NB4 (cell line): ENCODE measurements at regions not wholly inside any gene's neighbourhood (a gene's known extent, or its start where the extent isn't known, plus 50 kb on each side); places are given as distances from the start of the nearest gene placed in this dataset.
"Not testable (repeated sequence)": the region's sequence is repeated elsewhere in the genome, so short reads cannot be mapped to it uniquely, and the experiment has no call there.

Experiments used
- DNase-seq: peaks from one replicate; pipeline ENCODE4 v3.0.0; 2010; ENCODE audit warnings: low read depth
- H3K4me3 ChIP-seq: one replicate; pipeline ENCODE4 v1.5.1; 2011; ENCODE audit warnings: mild to moderate bottlenecking, low read depth, low read length, moderate library complexity
- MAX ChIP-seq: IDR thresholded peaks from 2 replicates; pipeline ENCODE4 v1.6.1; 2011; ENCODE audit warnings: low read depth, low read length
- MYC ChIP-seq: IDR thresholded peaks from 2 replicates; pipeline ENCODE4 v1.6.1; 2011; ENCODE audit warnings: low read depth, low read length
- POLR2A ChIP-seq: IDR thresholded peaks from 2 replicates; pipeline ENCODE4 v1.6.1; 2011; ENCODE audit warnings: mild to moderate bottlenecking; ENCODE audit not compliant: insufficient read length; ENCODE audit errors: extremely low read depth
- TF ChIP-seq, protein P1 (sequence below): IDR thresholded peaks from one replicate; pipeline ENCODE4 v1.5.1; 2012; ENCODE audit warnings: low read depth, low read length

DNA sequence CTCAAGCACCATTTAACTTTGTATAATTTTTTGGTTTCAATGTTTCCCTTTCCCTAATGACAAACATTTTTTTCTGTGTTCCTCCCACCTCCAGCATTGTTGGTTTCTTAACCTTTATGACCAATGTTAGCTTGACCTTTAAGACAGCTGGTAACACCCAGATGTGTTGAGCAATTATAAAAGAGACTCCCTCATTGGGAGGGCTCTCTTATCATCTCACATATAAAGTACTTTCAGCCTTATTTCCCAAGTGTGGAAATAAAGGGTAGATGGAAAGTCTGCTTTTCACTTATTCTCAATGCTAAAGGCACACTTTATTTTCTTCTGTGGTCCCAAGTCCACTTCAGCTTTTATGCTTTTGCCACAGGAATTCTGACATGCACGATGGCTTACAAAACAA lies 1420.4 kb downstream of the RAPGEF2 start:
- TF ChIP-seq POLR2A = no peak
- no peak for TF ChIP-seq MAX
- H3K4me3 ChIP-seq = no peak overlapping the region
- no peak for DNase-seq

DNA sequence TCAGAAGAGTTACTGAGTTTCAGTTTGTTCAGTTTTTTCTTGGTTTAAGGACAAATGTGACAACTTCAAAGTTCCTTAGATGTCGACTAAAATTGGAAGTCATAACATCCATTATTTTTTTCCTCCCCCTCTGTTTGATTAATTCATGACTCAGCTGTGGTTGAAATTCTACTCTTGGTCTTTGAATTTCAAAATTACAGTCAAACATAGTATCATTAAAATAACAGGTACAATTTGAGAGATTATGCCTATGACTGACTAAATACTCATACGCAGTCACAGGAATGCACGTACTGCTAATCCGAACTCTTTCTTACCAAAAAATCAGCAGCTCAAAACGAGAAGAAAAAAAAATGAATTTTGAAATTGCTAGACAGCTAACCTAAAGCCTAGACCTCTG lies 1434.8 kb downstream of the RAPGEF2 start:
- TF ChIP-seq MYC (no peak), MAX (no peak), POLR2A (no peak)
- TF ChIP-seq, protein P1, sequence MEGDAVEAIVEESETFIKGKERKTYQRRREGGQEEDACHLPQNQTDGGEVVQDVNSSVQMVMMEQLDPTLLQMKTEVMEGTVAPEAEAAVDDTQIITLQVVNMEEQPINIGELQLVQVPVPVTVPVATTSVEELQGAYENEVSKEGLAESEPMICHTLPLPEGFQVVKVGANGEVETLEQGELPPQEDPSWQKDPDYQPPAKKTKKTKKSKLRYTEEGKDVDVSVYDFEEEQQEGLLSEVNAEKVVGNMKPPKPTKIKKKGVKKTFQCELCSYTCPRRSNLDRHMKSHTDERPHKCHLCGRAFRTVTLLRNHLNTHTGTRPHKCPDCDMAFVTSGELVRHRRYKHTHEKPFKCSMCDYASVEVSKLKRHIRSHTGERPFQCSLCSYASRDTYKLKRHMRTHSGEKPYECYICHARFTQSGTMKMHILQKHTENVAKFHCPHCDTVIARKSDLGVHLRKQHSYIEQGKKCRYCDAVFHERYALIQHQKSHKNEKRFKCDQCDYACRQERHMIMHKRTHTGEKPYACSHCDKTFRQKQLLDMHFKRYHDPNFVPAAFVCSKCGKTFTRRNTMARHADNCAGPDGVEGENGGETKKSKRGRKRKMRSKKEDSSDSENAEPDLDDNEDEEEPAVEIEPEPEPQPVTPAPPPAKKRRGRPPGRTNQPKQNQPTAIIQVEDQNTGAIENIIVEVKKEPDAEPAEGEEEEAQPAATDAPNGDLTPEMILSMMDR = no peak
- DNase-seq = no peak
- no peak overlapping the region for H3K4me3 ChIP-seq

DNA sequence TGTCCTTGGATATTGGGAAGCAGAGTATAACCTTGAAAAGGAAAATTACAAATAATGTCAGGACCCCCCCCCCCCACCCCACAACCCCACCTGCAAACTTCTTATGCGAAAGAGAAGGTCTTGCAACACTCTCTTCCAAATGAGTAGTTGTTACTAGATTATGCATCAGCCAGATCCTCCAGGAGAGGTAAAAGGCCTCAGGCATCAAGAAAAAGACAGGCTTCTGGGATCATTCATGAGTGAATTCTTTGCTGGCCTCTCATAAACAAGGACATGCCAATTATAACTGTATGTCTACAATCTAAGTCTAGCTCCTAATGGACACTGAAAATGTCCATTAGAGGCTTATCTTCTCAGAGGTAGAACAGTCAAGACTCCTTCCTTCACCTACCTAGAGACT lies 1443.3 kb downstream of the RAPGEF2 start:
- TF ChIP-seq, protein P1 = no peak
- TF ChIP-seq POLR2A = no peak
- TF ChIP-seq MAX = no peak
- TF ChIP-seq MYC = no peak
- DNase-seq = no peak
- H3K4me3 ChIP-seq = no peak overlapping the region

DNA sequence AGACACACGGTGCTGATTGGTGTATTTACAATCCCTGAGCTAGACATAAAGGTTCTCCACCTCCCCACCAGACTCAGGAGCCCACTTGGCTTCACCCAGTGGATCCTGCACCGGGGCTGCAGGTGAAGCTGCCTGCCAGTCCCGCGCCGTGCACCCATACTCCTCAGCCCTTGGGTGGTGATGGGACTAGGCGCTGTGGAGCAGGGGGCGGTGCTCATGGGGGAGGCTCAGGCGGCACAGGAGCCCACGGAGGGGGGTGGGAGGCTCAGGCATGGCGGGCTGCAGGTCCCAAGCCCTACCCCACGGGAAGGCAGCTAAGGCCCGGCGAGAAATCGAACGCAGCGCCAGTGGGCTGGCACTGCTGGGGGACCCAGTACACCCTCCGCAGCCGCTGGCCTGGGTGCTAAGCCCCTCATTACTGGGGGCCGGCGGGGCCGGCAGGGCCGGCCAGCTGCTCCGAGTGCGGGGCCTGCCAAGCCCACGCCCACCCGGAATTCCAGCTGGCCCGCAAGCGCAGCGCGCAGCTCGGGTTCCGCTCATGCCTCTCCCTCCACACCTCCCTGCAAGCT lies 1447.2 kb downstream of the RAPGEF2 start:
- not testable (repeated sequence) for H3K4me3 ChIP-seq, DNase-seq

GRCh38 chr4:160562661-160563060 lies 1459.8 kb downstream of the RAPGEF2 start:
- no peak overlapping the region for H3K4me3 ChIP-seq
- TF ChIP-seq POLR2A = no peak
- TF ChIP-seq MYC = no peak
- TF ChIP-seq, protein P1 = no peak
- no peak for TF ChIP-seq MAX
- no peak for DNase-seq

DNA sequence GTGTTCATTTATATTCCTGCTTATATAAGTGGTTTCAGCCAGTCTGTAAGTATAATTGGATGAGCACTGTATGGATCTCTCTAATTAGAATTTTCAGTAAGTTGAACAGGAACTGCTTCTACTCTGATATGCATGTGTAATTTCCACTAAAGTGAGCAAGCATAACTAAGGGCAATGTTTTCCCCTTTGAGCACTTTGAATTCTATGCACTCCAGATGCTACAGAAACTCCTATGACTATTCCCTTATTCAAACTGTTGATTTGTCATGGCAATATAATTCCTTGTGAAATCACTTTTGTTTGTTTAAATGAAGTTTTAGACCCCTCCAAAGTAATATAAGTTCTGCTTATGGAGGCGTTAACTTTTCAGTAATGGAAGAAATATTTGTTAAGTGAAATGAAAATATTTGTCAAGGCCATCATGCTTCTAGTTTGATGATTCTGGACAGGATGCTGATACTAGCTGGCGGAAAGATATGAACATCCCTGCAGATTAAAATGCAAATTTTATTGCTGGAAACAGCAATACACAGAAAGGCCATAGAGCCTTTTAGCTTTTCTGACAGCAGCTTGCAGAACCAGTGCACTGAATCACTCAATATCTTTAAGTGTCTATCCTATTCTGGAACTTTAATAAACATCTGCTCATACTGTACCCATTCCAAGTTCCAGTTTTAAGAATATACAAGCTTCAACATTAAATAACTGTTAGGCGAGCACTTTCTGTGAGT lies 1460.8 kb downstream of the RAPGEF2 start:
- DNase-seq = no peak
- H3K4me3 ChIP-seq = no peak overlapping the region
- TF ChIP-seq MAX (no peak), POLR2A (no peak), MYC (no peak)
- TF ChIP-seq, protein P1 = no peak
